HL-60/S4 treated with retinoic acid at 250 ng/mL for 4 days and 3 days (cell line): ENCODE measurements at regions not wholly inside any gene's neighbourhood (a gene's known extent, or its start where the extent isn't known, plus 50 kb on each side); places are given as distances from the start of the nearest gene placed in this dataset.

Experiments
- in situ Hi-C: fragments of 300-500 bp; cut with MboI; formaldehyde crosslinking; loops from 2 replicates; pipeline ENCODE4 v1.7.0; 2022; ENCODE audit warnings: low sequenced_read_pairs

- in situ Hi-C loops, result no loop called here
These were observed 204.4 kb upstream of the NUDT4 start for GRCh38 chr12:93173178-93173957.

- in situ Hi-C loops, result no loop called here
These were observed 203.7 kb upstream of the NUDT4 start for GRCh38 chr12:93174048-93174447.

GRCh38 chr12:93174473-93174872, 203.3 kb upstream of the NUDT4 start:
- in situ Hi-C loops, result no loop called here

- in situ Hi-C loops, result no loop called here
These were observed 201.6 kb upstream of the NUDT4 start for GRCh38 chr12:93176165-93176564.

GRCh38 chr12:93176610-93177126, 201.1 kb upstream of the NUDT4 start:
- in situ Hi-C loops, result no loop called here

GRCh38 chr12:93177208-93178153, 200.2 kb upstream of the NUDT4 start:
- in situ Hi-C loops, result no loop called here

GRCh38 chr12:93178154-93178878, 199.4 kb upstream of the NUDT4 start:
- in situ Hi-C loops, result no loop called here

GRCh38 chr12:93179792-93180191, 197.9 kb upstream of the NUDT4 start:
- in situ Hi-C loops, result no loop called here

GRCh38 chr12:93180566-93180965, 197.2 kb upstream of the NUDT4 start:
- in situ Hi-C loops, result no loop called here

GRCh38 chr12:93181409-93181965, 196.2 kb upstream of the NUDT4 start:
- in situ Hi-C loops, result no loop called here

GRCh38 chr12:93183940-93184671, 193.6 kb upstream of the NUDT4 start:
- in situ Hi-C loops, result no loop called here

GRCh38 chr12:93184672-93185368, 192.9 kb upstream of the NUDT4 start:
- in situ Hi-C loops, result no loop called here

GRCh38 chr12:93185369-93185741, 192.4 kb upstream of the NUDT4 start:
- in situ Hi-C loops, result no loop called here

GRCh38 chr12:93186131-93186530, 191.6 kb upstream of the NUDT4 start:
- in situ Hi-C loops, result no loop called here

GRCh38 chr12:93186621-93187020, 191.1 kb upstream of the NUDT4 start:
- in situ Hi-C loops, result no loop called here

- in situ Hi-C loops, result no loop called here
These were observed 186.3 kb upstream of the NUDT4 start for GRCh38 chr12:93191423-93191822.

- in situ Hi-C loops, result no loop called here
These were observed 185.8 kb upstream of the NUDT4 start for GRCh38 chr12:93191956-93192355.

- in situ Hi-C loops, result no loop called here
These were observed 184.8 kb upstream of the NUDT4 start for GRCh38 chr12:93192878-93193277.

GRCh38 chr12:93195511-93195910, 182.2 kb upstream of the NUDT4 start:
- in situ Hi-C loops, result no loop called here
